WTC11 (cell line): ENCODE measurements at regions not wholly inside any gene's neighbourhood (a gene's known extent, or its start where the extent isn't known, plus 50 kb on each side); places are given as distances from the start of the nearest gene placed in this dataset.

Source experiments
- ATAC-seq: fragments of 200-7000 bp; cut with Tn5 transposase; 2 replicates; pipeline ENCODE4 v1.10.0; 2021; ENCODE audit warnings: mild to moderate bottlenecking, moderate library complexity
- CTCF ChIA-PET: fragments of 300-600 bp; sonication (Branson Sonifier 250); formaldehyde crosslinking; loops from one replicate; lab custom pipeline; 2021; ENCODE audit warnings: antibody characterized with exemption; lab: Charles Lee
- POLR2A ChIA-PET: fragments of 350-600 bp; sonication (Branson Sonifier 250); formaldehyde crosslinking; loops from one replicate; lab custom pipeline; 2021; ENCODE audit warnings: antibody characterized with exemption; lab: Charles Lee
- DNase-seq: peaks from one replicate; pipeline ENCODE4 v3.0.0; 2021; ENCODE audit warnings: low spot score
- H3K27ac Mint-ChIP-seq: 2 replicates; pipeline ENCODE4 v1.8.0; 2021; ENCODE audit warnings: mixed read lengths
- H3K27me3 Mint-ChIP-seq: 2 replicates; pipeline ENCODE4 v1.8.0; 2021; ENCODE audit warnings: low read depth, mild to moderate bottlenecking, moderate library complexity, mixed read lengths
- H3K36me3 Mint-ChIP-seq: 2 replicates; pipeline ENCODE4 v1.8.0; 2021; ENCODE audit warnings: mixed read lengths
- H3K4me1 Mint-ChIP-seq: 2 replicates; pipeline ENCODE4 v1.8.0; 2022; ENCODE audit warnings: mixed read lengths
- H3K4me3 Mint-ChIP-seq: 2 replicates; pipeline ENCODE4 v1.8.0; 2021; ENCODE audit warnings: mild to moderate bottlenecking, moderate library complexity, mixed read lengths
- H3K9me3 Mint-ChIP-seq: 2 replicates; pipeline ENCODE4 v1.8.0; 2021; ENCODE audit warnings: mixed read lengths
- ATF1 ChIP-seq: sonication (generic); formaldehyde crosslinking; IDR thresholded peaks from 2 replicates; pipeline ENCODE4 v1.8.1; 2023; ENCODE audit warnings: mild to moderate bottlenecking, moderate library complexity, missing genetic modification reagents
- CREM ChIP-seq: sonication (generic); formaldehyde crosslinking; IDR thresholded peaks from 2 replicates; pipeline ENCODE4 v1.8.1; 2022; ENCODE audit warnings: mild to moderate bottlenecking, missing genetic modification reagents, moderate library complexity
- FOXJ3 ChIP-seq: sonication (generic); formaldehyde crosslinking; IDR thresholded peaks from 2 replicates; pipeline ENCODE4 v1.9.0; 2021; ENCODE audit warnings: missing genetic modification reagents, mild to moderate bottlenecking, borderline replicate concordance
- FOXP4 ChIP-seq: sonication (generic); formaldehyde crosslinking; IDR thresholded peaks from 2 replicates; pipeline ENCODE4 v1.8.0; 2022; ENCODE audit warnings: mild to moderate bottlenecking, missing genetic modification reagents
- MAX ChIP-seq: sonication (generic); formaldehyde crosslinking; IDR thresholded peaks from 2 replicates; pipeline ENCODE4 v1.8.0; 2022; ENCODE audit warnings: mild to moderate bottlenecking, missing genetic modification reagents
- MLX ChIP-seq: sonication (generic); formaldehyde crosslinking; IDR thresholded peaks from 2 replicates; pipeline ENCODE4 v1.8.1; 2023; ENCODE audit warnings: mild to moderate bottlenecking, missing genetic modification reagents, moderate library complexity
- MXD4 ChIP-seq: fragments of 250-450 bp; sonication (Bioruptor Pico); IDR thresholded peaks from 2 replicates; pipeline ENCODE4 v1.8.0; 2021; ENCODE audit warnings: mild to moderate bottlenecking, moderate library complexity, borderline replicate concordance
- NFATC4 ChIP-seq: fragments of 250-450 bp; sonication (Bioruptor Pico); IDR thresholded peaks from 2 replicates; pipeline ENCODE4 v1.9.0; 2021; ENCODE audit warnings: mild to moderate bottlenecking
- SMAD3 ChIP-seq: sonication (generic); formaldehyde crosslinking; IDR thresholded peaks from 2 replicates; pipeline ENCODE4 v1.8.0; 2022; ENCODE audit warnings: missing genetic modification reagents, mild to moderate bottlenecking, borderline replicate concordance
- SP1 ChIP-seq: sonication (generic); formaldehyde crosslinking; conservative IDR thresholded peaks from 2 replicates; pipeline ENCODE4 v1.8.1; 2022; ENCODE audit warnings: missing genetic modification reagents
- STAT6 ChIP-seq: sonication (generic); formaldehyde crosslinking; conservative IDR thresholded peaks from 2 replicates; pipeline ENCODE4 v1.8.1; 2023; ENCODE audit warnings: mild to moderate bottlenecking, low read depth, missing genetic modification reagents, moderate library complexity
- TCF7 ChIP-seq: sonication (generic); formaldehyde crosslinking; IDR thresholded peaks from 2 replicates; pipeline ENCODE4 v1.8.0; 2022; ENCODE audit warnings: mild to moderate bottlenecking, low read depth, missing genetic modification reagents, moderate library complexity
- TEAD4 ChIP-seq: sonication (generic); formaldehyde crosslinking; IDR thresholded peaks from 2 replicates; pipeline ENCODE4 v1.8.0; 2022; ENCODE audit warnings: mild to moderate bottlenecking, missing genetic modification reagents
- ZMAT4 ChIP-seq: fragments of 250-450 bp; sonication (Bioruptor Pico); IDR thresholded peaks from 2 replicates; pipeline ENCODE4 v1.9.0; 2021; ENCODE audit warnings: mild to moderate bottlenecking
- ZNF121 ChIP-seq: sonication (generic); formaldehyde crosslinking; IDR thresholded peaks from 2 replicates; pipeline ENCODE4 v1.8.0; 2023; ENCODE audit warnings: missing genetic modification reagents
- ZNF281 ChIP-seq: sonication (generic); formaldehyde crosslinking; IDR thresholded peaks from 2 replicates; pipeline ENCODE4 v1.8.0; 2023; ENCODE audit warnings: mild to moderate bottlenecking, missing genetic modification reagents
- ZNF532 ChIP-seq: fragments of 250-450 bp; sonication (Bioruptor Pico); IDR thresholded peaks from 2 replicates; pipeline ENCODE4 v1.9.0; 2021; ENCODE audit warnings: mild to moderate bottlenecking, borderline replicate concordance

- peaks cover 8% of the 10 kb centered on the region for H3K27me3 Mint-ChIP-seq
- no peak overlapping the region for H3K27ac Mint-ChIP-seq
- H3K4me1 Mint-ChIP-seq, result no peaks in the 10 kb centered on the region
- H3K4me3 Mint-ChIP-seq, result no peak overlapping the region
- DNase-seq (no peak), ATAC-seq (no peak)
- TF ChIP-seq ZNF121 (CRISPR knock-in tag) (no peak), FOXP4 (CRISPR knock-in tag) (no peak), MLX (CRISPR knock-in tag) (no peak), STAT6 (CRISPR knock-in tag) (no peak), MXD4 (CRISPR knock-in tag) (no peak), NFATC4 (CRISPR knock-in tag) (no peak), ATF1 (CRISPR knock-in tag) (no peak), ZMAT4 (CRISPR knock-in tag) (no peak)
- peaks cover 64% of the 10 kb centered on the region for H3K9me3 Mint-ChIP-seq
- POLR2A ChIA-PET, result no interaction called here
- CTCF ChIA-PET, result no interaction called here
- H3K36me3 Mint-ChIP-seq, result peaks cover 61% of the 10 kb centered on the region
Observed at GRCh38 chr2:200146501-200146900, 160.0 kb upstream of the SPATS2L start.

- Mint-ChIP-seq H3K4me1 (no peaks in the 10 kb centered on the region), H3K4me3 (no peak overlapping the region), H3K36me3 (peaks cover 65% of the 10 kb centered on the region), H3K27ac (no peak overlapping the region), H3K27me3 (peaks cover 8% of the 10 kb centered on the region), H3K9me3 (peaks cover 68% of the 10 kb centered on the region)
- DNase-seq (no peak), ATAC-seq (no peak)
- TF ChIP-seq ZNF121 (CRISPR knock-in tag) (no peak), ZNF281 (CRISPR knock-in tag) (no peak), TEAD4 (CRISPR knock-in tag) (no peak), SMAD3 (CRISPR knock-in tag) (no peak), SP1 (CRISPR knock-in tag) (no peak), ZNF532 (no peak), CREM (no peak), TCF7 (CRISPR knock-in tag) (no peak), STAT6 (CRISPR knock-in tag) (no peak), MAX (CRISPR knock-in tag) (no peak), FOXJ3 (no peak)
- POLR2A ChIA-PET, result no interaction called here
- CTCF ChIA-PET, result no interaction called here
Observed at GRCh38 chr2:200147371-200147770, 159.1 kb upstream of the SPATS2L start.
